RPMI8226 (cell line): ENCODE measurements at regions not wholly inside any gene's neighbourhood (a gene's known extent, or its start where the extent isn't known, plus 50 kb on each side); places are given as distances from the start of the nearest gene placed in this dataset.
A peak's percentile ranks its signal among the peaks of the same experiment; 100 is the strongest.

Experiments
- DNase-seq: peaks from one replicate; pipeline ENCODE4 v3.0.0-alpha.2; 2015

GRCh38 chr4:128560754-128561495 is 248.6 kb upstream of the JADE1 start:
- DNase-seq: no peak

- DNase-seq: peak; percentile 80
These were observed 250.4 kb upstream of the JADE1 start for GRCh38 chr4:128558896-128559679.

GRCh38 chr4:128556756-128557155 is 252.7 kb upstream of the JADE1 start:
- DNase-seq: no peak

- peak; percentile 47 for DNase-seq
These were observed 255.6 kb upstream of the JADE1 start for GRCh38 chr4:128553686-128554515.

GRCh38 chr4:128552586-128552907 is 257.0 kb upstream of the JADE1 start:
- no peak for DNase-seq

GRCh38 chr4:128551280-128551679 is 258.2 kb upstream of the JADE1 start:
- no peak for DNase-seq

GRCh38 chr4:128550060-128550459 is 259.4 kb upstream of the JADE1 start:
- no peak for DNase-seq

- DNase-seq: no peak
These were observed 259.9 kb upstream of the JADE1 start for GRCh38 chr4:128549636-128550035.

GRCh38 chr4:128548381-128548780 is 260.8 kb upstream of the PGRMC2 start:
- no peak for DNase-seq

- DNase-seq: no peak
These were observed 256.7 kb upstream of the PGRMC2 start for GRCh38 chr4:128544272-128544671.

- no peak for DNase-seq
These were observed 256.1 kb upstream of the PGRMC2 start for GRCh38 chr4:128543696-128544095.

GRCh38 chr4:128542047-128542446 is 254.4 kb upstream of the PGRMC2 start:
- no peak for DNase-seq

GRCh38 chr4:128540122-128540521 is 252.5 kb upstream of the PGRMC2 start:
- no peak for DNase-seq

GRCh38 chr4:128538111-128538882 is 250.7 kb upstream of the PGRMC2 start:
- no peak for DNase-seq

GRCh38 chr4:128536746-128537145 is 249.1 kb upstream of the PGRMC2 start:
- no peak for DNase-seq

- peak; percentile 83 for DNase-seq
These were observed 247.9 kb upstream of the PGRMC2 start for GRCh38 chr4:128535510-128535909.

- DNase-seq: no peak
These were observed 241.4 kb upstream of the PGRMC2 start for GRCh38 chr4:128528793-128529553.

- DNase-seq: no peak
These were observed 240.4 kb upstream of the PGRMC2 start for GRCh38 chr4:128527946-128528576.

GRCh38 chr4:128527351-128527750 is 239.7 kb upstream of the PGRMC2 start:
- no peak for DNase-seq

GRCh38 chr4:128525992-128526630 is 238.5 kb upstream of the PGRMC2 start:
- no peak for DNase-seq

GRCh38 chr4:128525387-128525786 is 237.8 kb upstream of the PGRMC2 start:
- DNase-seq: no peak
